GM19397 (cell line): ENCODE measurements at regions not wholly inside any gene's neighbourhood (a gene's known extent, or its start where the extent isn't known, plus 50 kb on each side); places are given as distances from the start of the nearest gene placed in this dataset.

Source experiments
- ATAC-seq: cut with Tn5 transposase; IDR thresholded peaks from one replicate; pipeline ENCODE4 v1.9.1; 2021; ENCODE audit warnings: mild to moderate bottlenecking, moderate library complexity; ENCODE audit not compliant: unreplicated experiment

DNA sequence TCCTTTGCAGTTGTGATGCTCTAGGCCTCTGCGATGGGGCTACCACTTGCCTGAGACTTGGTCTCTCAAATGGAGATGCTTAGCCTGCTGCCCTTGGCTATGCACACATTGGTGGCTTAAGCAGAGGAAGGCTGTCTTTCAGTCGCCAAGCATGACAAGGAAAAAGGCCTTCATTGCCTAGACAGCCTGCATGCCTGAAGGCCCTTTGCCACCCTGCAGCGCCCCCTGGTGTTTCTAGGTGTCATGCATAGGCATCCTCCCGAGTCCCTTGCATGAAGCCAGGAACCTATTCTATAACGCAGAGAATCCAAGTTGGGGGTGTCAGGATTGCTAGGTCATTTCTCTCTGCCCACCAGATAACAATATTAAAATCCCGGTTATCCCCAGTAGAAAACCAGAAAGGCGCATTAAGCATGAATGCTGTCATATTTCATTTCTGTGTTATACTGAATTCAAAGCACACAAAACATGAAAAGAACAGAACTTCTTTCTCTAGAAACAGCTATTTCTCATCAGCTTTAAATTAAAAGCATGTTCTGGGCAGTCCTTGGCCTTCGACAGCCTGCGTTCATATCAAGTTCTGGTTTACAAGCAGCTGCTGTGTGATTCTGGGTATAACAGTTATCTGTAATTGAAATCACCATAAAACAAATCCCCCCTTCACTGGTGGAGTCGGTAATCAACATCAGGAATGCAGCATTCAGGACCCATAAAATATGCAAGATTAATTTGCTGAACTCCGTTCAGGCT, 59.7 kb upstream of the TRPC7 start:
- peak; percentile 63 for ATAC-seq

DNA sequence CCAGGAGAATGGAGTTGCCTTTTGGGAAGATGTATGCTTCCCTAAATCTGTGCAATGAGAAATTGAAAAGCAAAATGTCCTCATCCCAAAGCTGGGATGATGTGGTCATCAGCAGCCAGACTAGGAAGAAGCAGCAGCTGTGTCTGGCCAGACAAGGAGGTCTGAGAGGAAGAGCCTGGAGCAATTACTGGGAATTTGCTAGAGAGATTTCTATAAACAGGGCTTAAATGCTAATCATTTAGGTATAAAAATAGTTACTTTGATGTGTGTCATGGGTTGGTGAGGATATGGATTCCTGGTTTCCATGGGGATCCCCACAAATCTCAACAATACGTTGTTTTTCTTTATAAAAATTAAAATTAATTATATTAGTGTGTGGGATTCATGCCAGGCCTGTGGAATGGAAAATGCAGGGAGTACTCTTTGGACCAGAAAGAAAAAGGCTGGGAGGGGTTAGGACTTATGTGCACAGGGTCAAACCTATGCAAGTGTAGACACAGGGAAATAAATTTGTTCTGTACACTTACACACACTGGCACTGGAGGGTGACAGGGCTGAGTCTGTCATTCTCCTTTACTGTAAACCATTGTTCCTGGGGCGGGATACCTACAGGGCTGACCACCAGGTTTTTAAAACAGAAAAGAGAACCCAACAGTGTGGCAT, 58.7 kb upstream of the TRPC7 start:
- no peak for ATAC-seq

DNA sequence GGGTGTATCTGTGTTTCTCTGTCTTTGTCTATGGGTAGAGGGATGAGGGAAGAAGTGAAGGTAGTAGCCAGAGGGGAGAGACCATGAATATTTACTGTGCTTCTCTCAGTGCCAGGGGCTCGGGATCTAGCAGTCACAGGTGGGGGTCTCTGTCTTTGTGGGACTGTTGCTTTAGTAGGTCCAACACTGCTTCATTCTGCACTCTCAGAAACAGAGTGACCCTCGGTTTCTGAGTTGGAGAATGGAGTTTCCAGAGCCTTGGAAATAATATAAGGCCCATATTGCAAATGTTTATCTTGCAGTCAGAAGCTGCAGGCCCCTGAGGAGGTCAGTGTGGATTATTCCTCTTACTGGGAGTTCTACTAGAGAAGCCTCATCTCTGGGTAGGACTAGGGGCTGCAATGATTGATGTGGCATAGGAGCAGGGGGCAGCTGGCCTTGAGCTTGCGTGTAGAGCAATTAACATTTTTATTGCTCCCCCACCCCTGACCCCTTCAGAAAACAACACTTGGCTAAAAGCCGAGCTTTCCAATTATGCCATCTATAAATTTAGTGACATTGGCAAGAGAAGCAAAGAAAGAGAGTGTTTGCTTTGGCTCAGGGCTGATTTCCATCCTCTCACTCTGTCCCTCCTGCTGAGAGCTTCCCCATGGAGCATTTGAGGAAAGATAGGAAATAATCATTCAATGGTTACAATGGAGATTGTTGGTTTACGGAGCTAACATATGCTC, 55.0 kb upstream of the TRPC7 start:
- no peak for ATAC-seq

DNA sequence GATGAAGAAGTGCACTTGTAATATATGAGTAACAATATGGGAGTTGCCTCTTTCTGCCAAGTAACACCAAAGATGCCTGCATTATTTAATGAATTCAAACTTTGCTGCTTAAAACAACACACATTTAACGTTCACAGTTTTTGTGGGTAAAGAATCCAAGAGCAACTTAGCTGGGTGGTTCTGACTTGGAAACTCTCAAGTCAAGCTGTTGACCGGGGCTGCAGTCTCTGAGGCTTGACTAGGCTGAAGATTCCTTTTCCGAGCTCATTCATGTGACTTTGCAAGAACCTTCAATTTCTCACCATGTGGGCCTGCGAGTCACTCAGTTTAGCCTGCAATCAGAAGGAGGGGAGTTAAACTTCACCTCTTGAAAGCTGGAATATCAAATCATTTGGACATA, 53.0 kb upstream of the TRPC7 start:
- no peak for ATAC-seq
